ENCODE measurements at regions not wholly inside any gene's neighbourhood (a gene's known extent, or its start where the extent isn't known, plus 50 kb on each side); places are given as distances from the start of the nearest gene placed in this dataset.

DNA sequence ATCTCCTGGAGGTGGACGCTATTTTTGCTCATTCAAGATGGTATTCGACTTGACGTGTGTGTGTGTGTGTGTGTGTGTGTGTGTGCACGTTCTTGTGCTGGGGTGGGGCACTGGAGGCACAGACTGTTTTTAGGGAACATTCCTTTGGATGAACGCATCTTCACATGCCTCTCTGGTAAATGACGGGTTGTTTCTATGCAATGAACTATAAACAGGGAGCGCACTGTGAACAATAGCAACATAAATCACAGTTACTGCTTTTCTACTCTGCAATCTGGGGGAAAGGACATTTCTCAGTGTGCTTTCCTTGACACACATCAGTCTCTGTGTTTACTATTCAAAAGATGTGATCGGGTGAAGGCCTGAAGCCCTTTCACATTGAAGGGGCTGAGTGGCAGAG, 120.1 kb upstream of the PITRM1 start:
- TF ChIP-seq, protein P1, sequence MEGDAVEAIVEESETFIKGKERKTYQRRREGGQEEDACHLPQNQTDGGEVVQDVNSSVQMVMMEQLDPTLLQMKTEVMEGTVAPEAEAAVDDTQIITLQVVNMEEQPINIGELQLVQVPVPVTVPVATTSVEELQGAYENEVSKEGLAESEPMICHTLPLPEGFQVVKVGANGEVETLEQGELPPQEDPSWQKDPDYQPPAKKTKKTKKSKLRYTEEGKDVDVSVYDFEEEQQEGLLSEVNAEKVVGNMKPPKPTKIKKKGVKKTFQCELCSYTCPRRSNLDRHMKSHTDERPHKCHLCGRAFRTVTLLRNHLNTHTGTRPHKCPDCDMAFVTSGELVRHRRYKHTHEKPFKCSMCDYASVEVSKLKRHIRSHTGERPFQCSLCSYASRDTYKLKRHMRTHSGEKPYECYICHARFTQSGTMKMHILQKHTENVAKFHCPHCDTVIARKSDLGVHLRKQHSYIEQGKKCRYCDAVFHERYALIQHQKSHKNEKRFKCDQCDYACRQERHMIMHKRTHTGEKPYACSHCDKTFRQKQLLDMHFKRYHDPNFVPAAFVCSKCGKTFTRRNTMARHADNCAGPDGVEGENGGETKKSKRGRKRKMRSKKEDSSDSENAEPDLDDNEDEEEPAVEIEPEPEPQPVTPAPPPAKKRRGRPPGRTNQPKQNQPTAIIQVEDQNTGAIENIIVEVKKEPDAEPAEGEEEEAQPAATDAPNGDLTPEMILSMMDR (IDR thresholded peaks at IDR 0.05; ENCODE audit: control insufficient read depth, extremely low read depth, insufficient read depth) = no peak
- no peak overlapping the region for H3K4me3 ChIP-seq (ENCODE audit: low read depth, low read length)
- no peak for DNase-seq (ENCODE audit: low read depth)

DNA sequence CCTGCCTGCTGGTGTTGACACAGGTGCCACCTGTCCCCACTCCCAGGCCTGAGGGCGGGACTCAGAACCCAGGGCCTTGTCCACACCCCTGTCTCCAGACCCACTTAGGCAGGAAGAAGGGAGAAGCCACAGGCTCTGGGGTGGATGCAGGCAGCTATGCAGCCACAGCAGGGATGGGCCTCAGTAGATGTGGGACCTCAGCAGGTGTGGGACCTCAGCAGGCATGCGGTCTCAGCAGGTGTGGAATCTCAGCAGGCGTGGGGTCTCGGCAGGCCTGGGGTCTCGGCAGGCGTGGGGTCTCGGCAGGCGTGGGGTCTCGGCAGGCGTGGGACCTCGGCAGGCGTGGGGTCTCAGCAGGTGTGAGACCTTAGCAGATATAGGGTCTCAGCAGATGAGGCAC, 118.0 kb upstream of the PITRM1 start:
- DNase-seq (ENCODE audit: low read depth) = no peak
- no peak overlapping the region for H3K4me3 ChIP-seq (ENCODE audit: low read depth, low read length)
- TF ChIP-seq, protein P1 (IDR thresholded peaks at IDR 0.05; ENCODE audit: control insufficient read depth, extremely low read depth, insufficient read depth) = no peak

DNA sequence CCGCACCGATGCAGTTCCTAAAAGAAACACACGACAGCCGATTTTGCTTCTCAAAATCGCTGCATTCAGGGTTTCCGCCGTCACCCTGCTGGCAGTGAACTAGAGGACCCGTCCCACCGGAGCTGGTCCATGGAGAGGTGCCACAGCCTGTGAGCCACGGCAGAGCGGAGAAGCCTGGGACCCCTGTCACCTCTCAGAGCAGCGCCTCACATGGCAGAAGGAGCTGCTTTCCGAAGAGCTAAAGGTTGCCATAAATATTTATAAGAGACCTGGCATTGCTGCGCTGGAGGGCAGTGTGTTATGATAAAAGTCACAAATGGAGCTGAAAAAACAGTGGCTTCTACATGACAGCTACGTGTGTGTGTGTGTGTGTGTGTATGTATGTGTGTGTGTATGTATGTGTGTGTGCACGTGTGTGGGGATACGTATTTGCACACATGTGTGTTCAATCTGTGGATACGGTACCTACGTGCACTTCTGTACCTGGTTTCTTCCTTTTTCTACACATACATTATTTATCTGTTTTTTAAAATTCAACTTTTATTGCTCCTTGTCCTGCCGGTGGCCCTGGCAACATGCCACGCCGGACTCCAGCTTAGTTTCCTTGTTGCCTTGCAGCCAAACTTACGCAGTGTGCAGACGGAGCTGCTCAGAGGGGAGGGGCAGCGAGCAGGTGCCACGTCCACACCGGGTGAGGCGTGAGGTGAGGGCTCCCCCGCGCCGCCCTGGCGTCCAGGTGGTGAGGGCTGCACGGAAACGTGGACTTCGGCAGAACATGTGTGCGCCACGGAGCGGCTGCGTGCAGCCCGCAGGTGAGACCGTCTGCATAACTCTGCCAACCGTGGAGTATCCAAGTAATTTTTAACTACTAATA, 115.2 kb upstream of the PITRM1 start:
- peak; percentile 77 for DNase-seq (ENCODE audit: low read depth)

DNA sequence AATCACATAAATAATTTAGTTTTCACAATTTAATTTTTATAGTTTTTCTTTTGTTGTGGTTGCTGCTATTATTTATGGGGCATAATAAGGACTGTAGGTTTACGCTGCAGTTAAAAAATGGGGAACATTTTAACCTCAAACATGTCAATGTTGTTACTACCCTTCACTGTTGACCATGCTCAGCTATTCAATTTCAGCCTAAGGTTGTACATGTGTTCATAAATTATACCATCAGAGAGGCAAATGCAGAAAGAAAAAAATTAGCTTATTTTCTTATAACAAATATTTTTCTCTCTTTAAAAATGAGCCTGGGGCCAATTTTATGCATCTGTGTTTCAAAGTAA, 110.1 kb upstream of the PITRM1 start:
- no peak for DNase-seq (ENCODE audit: low read depth)
- TF ChIP-seq, protein P1 (IDR thresholded peaks at IDR 0.05; ENCODE audit: control insufficient read depth, extremely low read depth, insufficient read depth) = no peak
- H3K4me3 ChIP-seq (ENCODE audit: low read depth, low read length) = no peak overlapping the region

More for the DNA sequence above, 115.2 kb upstream of the PITRM1 start:
- H3K4me3 ChIP-seq (ENCODE audit: low read depth, low read length) = peak overlapping the region; percentile 40
- TF ChIP-seq, protein P1 (IDR thresholded peaks at IDR 0.05; ENCODE audit: control insufficient read depth, extremely low read depth, insufficient read depth) = 0 out of 2 replicates have a peak, but pooled peaks have one; percentile 25

DNA sequence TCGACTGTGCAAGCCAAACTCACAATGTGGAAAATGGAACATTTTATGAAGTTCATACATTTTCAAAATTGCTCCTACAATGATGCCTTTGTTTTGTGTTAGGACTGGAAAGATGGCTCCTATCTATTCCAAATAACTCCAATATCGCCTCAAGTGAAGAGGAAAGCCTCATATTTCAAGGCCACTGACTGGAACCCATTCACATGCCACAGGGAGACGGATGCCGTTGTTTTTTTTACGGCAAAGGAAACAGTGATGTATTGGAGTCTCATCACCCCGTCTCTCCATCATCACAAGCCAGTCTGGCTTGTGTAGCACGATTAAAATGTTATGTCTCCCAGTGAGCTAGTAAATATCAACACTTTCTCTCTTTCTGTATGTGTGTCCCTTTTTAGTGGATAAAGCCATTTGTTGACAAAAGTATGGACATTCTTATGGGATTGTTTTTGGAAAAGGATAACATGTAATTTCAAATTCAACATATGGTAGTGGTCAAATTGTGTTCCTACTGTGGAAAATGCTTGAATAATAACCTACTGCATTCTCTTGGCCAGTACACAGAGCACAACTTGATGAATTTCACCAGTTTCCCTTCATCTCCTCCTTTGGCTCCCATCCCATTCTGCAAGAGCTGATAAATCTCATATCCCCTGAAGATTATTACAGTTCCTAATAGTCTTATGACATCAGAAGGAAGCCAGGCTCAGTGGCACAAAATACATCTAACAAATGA, 109.5 kb upstream of the PITRM1 start:
- TF ChIP-seq, protein P1 (IDR thresholded peaks at IDR 0.05; ENCODE audit: control insufficient read depth, extremely low read depth, insufficient read depth) = no peak
- DNase-seq (ENCODE audit: low read depth) = no peak
- no peak overlapping the region for H3K4me3 ChIP-seq (ENCODE audit: low read depth, low read length)

DNA sequence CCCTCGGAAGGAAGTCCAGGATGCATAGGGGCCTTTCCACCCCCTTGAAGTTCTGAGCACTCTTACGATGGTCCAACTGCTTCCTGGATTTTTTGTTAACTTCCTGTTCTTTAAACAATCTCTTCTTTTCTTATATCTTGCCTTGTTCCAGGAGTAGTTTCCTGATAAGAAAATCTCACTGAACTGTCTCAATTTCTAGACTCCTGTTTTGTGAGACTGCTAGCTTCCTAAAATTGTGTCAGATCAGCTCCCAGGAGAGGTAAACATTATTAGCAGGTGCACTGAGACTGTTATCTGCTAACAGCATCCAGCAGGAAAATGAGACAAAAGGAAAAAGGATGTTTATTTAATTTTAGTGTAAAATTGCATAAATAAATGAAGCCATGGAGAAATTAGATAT, 106.2 kb upstream of the PITRM1 start:
- DNase-seq (ENCODE audit: low read depth) = no peak
- TF ChIP-seq, protein P1 (IDR thresholded peaks at IDR 0.05; ENCODE audit: control insufficient read depth, extremely low read depth, insufficient read depth) = no peak

More for the DNA sequence above, 106.2 kb upstream of the PITRM1 start:
- no peak overlapping the region for H3K4me3 ChIP-seq (ENCODE audit: low read depth, low read length)

All from LNCaP clone FGC (cell line).